ENCODE measurements at regions not wholly inside any gene's neighbourhood (a gene's known extent, or its start where the extent isn't known, plus 50 kb on each side); places are given as distances from the start of the nearest gene placed in this dataset.
"Not testable (repeated sequence)": the region's sequence is repeated elsewhere in the genome, so short reads cannot be mapped to it uniquely, and the experiment has no call there.

- no peak for DNase-seq (ENCODE audit: low read depth in 2 of 3, low spot score in 2 of 3)
Observed at GRCh38 chr18:29488617-29489016, 1311.7 kb upstream of the CDH2 start.

- DNase-seq (ENCODE audit: low read depth in 2 of 3, low spot score in 2 of 3): no peak
Observed at GRCh38 chr18:29465526-29465925, 1288.6 kb upstream of the CDH2 start.

DNA sequence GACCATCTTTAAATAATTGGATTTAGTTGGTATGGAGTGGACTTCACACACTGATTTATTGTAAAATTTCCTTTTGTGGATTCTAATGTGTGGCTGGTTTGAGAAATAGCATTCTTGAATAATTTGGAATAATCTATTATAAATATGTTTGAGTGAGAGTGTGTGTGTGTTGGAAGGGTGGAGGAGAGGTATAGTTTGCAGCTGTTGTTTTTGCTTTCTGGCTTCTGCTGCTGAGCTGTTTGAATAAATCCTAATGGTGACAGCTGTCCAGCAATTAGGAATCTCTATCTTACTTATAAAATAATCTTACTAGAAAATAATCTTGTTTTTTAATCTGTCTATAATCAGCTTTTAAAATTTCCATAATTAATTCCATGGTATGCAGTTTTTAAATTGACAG, 1283.0 kb upstream of the CDH2 start:
- no peak for DNase-seq (ENCODE audit: low read depth in 2 of 3, low spot score in 2 of 3)

GRCh38 chr18:29457316-29457889, 1280.5 kb upstream of the CDH2 start:
- peak in 2 of 3 donors; percentile 3 to 25 for DNase-seq (ENCODE audit: low read depth in 2 of 3, low spot score in 2 of 3)

- no peak for DNase-seq (ENCODE audit: low read depth in 2 of 3, low spot score in 2 of 3)
Observed at GRCh38 chr18:29449424-29449823, 1272.5 kb upstream of the CDH2 start.

GRCh38 chr18:29439398-29439797, 1262.5 kb upstream of the CDH2 start:
- no peak for DNase-seq (ENCODE audit: low read depth in 2 of 3, low spot score in 2 of 3)

- no peak for DNase-seq (ENCODE audit: low read depth in 2 of 3, low spot score in 2 of 3)
Observed at GRCh38 chr18:29436459-29436858, 1259.5 kb upstream of the CDH2 start.

DNA sequence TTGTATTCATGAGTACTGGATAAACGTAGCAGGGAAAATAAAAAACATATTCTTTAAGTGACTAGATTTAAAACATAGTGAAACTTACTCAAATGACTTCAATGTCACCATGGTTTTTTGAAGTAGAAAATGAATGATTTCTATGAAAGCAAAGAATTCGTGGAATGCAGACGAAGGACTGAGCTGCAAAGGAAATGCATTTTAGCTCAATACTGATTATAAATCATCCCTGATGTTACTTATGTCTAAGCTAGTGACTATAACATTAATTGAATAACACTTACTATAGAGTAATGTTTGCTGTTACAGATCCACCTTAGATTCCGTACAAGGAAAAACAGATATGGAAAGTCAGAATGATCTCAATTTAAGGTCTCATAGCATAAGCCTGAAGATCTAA, 1257.7 kb upstream of the CDH2 start:
- DNase-seq (ENCODE audit: low read depth in 2 of 3, low spot score in 2 of 3): no peak

GRCh38 chr18:29430416-29430815, 1253.5 kb upstream of the CDH2 start:
- DNase-seq (ENCODE audit: low read depth in 2 of 3, low spot score in 2 of 3): peak in 1 of 3 donors; percentile 8

DNA sequence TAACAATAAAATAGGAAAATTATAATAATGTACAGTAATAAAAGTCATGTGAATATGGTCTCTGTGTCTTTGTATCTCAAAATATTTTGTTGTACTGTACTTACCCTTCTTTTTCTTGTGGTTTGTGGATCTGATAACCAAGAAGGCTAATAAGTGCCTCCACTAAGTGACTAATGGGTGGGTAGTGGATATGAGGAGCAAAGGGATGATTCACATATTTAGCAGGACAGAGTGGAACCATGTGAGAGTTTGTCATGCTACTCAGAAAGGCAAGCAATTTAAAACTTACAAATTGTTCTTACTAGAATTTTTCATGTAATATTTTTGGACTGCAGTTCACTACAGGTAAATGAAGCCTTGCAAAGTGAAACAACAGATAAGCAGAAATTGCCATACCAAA, 1241.2 kb upstream of the CDH2 start:
- no peak for DNase-seq (ENCODE audit: low read depth in 2 of 3, low spot score in 2 of 3)

DNA sequence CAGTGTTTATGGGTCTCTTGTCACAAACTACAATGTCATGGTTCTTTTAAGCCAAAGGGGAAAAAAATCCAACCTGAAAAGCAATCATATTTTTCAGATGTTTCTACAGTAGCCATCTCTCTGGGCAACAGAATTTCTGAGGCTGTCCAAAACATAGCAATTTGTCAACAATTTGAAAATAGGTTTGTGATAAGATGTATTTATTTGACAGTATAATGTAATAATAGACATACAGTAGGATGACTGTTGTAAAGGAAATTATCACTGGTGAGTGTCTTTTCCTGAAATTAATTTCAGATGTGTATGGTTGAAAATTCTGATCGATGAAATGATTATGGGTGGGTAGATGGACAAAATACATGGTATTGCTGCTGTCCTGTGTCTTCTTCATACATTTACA, 1230.1 kb upstream of the CDH2 start:
- DNase-seq (ENCODE audit: low read depth in 2 of 3, low spot score in 2 of 3): no peak

GRCh38 chr18:29397536-29397935, 1220.6 kb upstream of the CDH2 start:
- DNase-seq (ENCODE audit: low read depth in 2 of 3, low spot score in 2 of 3): no peak

DNA sequence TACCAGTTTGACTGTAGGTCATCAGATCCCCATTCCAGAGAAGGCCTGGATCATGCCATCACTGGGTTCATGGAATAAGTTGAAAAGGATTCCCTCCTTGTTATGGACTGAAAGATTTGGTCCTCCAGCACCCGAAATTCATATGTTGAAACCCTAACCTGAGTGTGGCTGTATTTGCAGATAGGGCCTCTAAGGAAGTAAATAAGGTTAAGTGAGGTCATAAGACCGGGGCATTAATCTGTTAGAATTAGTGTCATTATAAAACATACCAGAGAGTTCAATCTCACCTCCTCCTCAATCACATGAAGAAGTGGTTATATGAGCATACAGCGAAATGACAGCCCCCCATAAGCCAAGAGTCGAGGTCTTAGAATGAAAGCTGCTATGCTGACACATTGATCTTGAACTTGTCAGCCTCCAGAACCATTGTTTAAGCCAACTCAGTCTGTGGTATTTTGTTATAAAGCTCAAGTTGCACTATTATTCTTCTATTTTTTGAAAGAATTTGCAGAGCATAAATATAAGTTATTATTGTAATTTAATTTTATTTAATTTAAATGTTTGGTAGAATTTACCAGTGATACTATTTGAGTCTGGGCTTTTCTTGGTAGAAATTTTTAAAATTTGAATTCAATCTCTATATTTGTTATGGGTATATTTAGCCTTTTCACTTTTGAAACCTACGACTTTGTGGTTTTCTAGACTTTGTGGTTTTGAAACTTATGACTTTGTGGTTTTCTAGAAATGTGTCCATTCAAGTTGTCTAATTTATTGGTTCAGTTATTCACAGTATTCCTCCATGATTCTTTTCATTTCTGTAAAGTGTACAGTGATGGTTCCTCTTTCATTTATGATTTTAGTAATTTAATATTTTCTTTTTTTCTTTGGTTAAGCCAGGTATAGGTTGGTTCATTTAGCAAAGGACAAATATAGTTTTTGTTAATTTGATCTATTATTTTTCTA, 1206.7 kb upstream of the CDH2 start:
- peak in 1 of 3 donors; percentile 27 for DNase-seq (ENCODE audit: low read depth in 2 of 3, low spot score in 2 of 3)

GRCh38 chr18:29378651-29379136, 1201.8 kb upstream of the CDH2 start:
- DNase-seq (ENCODE audit: low read depth in 2 of 3, low spot score in 2 of 3): no peak

GRCh38 chr18:29377346-29377745, 1200.4 kb upstream of the CDH2 start:
- no peak for DNase-seq (ENCODE audit: low read depth in 2 of 3, low spot score in 2 of 3)

- DNase-seq (ENCODE audit: low read depth in 2 of 3, low spot score in 2 of 3): no peak
Observed at GRCh38 chr18:29373000-29373399, 1196.1 kb upstream of the CDH2 start.

- DNase-seq (ENCODE audit: low read depth in 2 of 3, low spot score in 2 of 3): no peak
Observed at GRCh38 chr18:29361843-29362242, 1184.9 kb upstream of the CDH2 start.

DNA sequence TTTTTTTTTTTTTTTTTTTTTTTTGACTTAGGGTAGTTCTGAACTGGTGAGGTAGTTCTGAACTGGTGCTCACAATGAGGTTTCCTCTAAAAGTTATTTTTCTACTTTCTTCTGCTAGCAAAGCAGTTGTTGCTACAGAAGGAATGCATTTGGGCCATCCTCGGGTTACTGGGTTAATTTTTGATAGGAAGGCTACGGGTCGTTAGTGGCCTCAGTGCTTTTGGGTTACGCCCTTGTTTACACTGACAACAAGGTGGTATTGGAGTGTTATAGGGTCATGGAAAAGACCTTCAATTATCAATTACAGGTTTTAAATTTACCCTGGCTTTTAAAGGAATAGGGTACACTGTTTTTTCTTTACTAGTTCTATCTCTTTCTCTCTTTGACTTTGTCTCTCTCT, 1183.7 kb upstream of the CDH2 start:
- not testable (repeated sequence) for DNase-seq (ENCODE audit: low read depth in 2 of 3, low spot score in 2 of 3)

GRCh38 chr18:29359222-29359621, 1182.3 kb upstream of the CDH2 start:
- DNase-seq (ENCODE audit: low read depth in 2 of 3, low spot score in 2 of 3): not testable (repeated sequence)

- no peak for DNase-seq (ENCODE audit: low read depth in 2 of 3, low spot score in 2 of 3)
Observed at GRCh38 chr18:29351171-29351570, 1174.2 kb upstream of the CDH2 start.

DNA sequence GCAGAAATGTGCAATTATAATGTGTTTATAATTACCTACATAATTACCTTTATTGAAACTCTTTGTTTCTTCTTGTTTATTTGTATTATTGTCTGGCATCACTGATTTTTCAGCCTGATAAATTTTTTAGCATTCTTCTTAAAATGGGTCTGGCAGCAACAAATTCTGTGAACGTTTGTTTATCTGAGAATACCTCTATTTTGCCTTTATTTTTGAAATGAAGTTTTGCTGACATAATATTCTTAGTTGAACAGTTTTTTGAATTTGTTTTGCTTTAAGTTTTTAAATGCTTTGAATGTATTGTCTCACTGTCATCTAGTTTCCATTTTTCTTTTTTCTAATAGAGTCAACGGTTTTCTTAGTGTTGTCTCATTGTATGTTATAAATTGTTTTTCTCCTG, 1152.0 kb upstream of the CDH2 start:
- DNase-seq (ENCODE audit: low read depth in 2 of 3, low spot score in 2 of 3): no peak

DNA sequence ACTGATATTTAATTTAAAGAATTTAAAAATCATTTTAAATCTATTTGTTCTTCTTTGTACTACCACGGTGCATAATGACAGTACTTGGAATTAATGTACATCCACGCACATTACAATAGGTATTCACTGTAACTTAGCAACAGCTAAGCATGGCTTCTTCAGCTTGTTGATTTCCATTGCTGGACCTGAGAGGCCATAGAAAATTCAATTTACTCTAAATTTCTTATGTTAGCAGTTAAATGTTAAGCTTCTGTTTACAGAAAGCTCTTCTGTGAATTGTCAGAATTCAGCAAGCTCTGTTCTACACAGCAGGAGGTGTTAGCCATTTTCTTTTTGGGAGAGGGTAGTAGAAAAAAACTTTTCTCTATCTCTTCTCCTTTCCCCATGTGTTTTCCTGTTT, 1149.3 kb upstream of the CDH2 start:
- no peak for DNase-seq (ENCODE audit: low read depth in 2 of 3, low spot score in 2 of 3)

Measured in hematopoietic multipotent progenitor cell (in vitro differentiated cells).